Activated CD8-positive, alpha-beta T cell treated with anti-CD3 and anti-CD28 coated beads for 36 hours (primary cell): ENCODE measurements at regions not wholly inside any gene's neighbourhood (a gene's known extent, or its start where the extent isn't known, plus 50 kb on each side); places are given as distances from the start of the nearest gene placed in this dataset.
"Not testable (repeated sequence)": the region's sequence is repeated elsewhere in the genome, so short reads cannot be mapped to it uniquely, and the experiment has no call there.

Experiments used
- ATAC-seq: fragments of 200-7000 bp; cut with Tn5 transposase; one replicate; pipeline ENCODE4 v1.10.0; 2021; ENCODE audit warnings: mild to moderate bottlenecking, moderate library complexity
- CTCF ChIA-PET: fragments of 350-600 bp; sonication (Branson Sonifier 250); formaldehyde crosslinking; loops from one replicate; lab custom pipeline; 2021; ENCODE audit warnings: antibody characterized with exemption; lab: Charles Lee
- POLR2A ChIA-PET: fragments of 350-600 bp; sonication (Branson Sonifier 250); formaldehyde crosslinking; loops from one replicate; lab custom pipeline; 2021; ENCODE audit warnings: antibody characterized with exemption; lab: Charles Lee
- DNase-seq: peaks from one replicate; pipeline ENCODE4 v3.0.0-alpha.2; 2020
- H3K27ac Mint-ChIP-seq: one replicate; pipeline ENCODE4 v1.8.0; 2021; ENCODE audit warnings: mild to moderate bottlenecking, mixed read lengths
- H3K27me3 Mint-ChIP-seq: one replicate; pipeline ENCODE4 v1.8.0; 2021; ENCODE audit warnings: mixed read lengths
- H3K36me3 Mint-ChIP-seq: one replicate; pipeline ENCODE4 v1.8.0; 2021; ENCODE audit warnings: low read depth, mixed read lengths
- H3K4me1 Mint-ChIP-seq: one replicate; pipeline ENCODE4 v1.8.0; 2021; ENCODE audit warnings: low read depth, mixed read lengths
- H3K4me3 Mint-ChIP-seq: one replicate; pipeline ENCODE4 v1.8.0; 2021; ENCODE audit warnings: mild to moderate bottlenecking, moderate library complexity, mixed read lengths
- H3K9me3 Mint-ChIP-seq: one replicate; pipeline ENCODE4 v1.8.0; 2021; ENCODE audit warnings: mixed read lengths
- intact Hi-C: fragments of 100-400 bp; cut with micrococcal nuclease; formaldehyde crosslinking; loops from one replicate; pipeline ENCODE4 v1.10.0; 2022
- TF ChIP-seq, protein P1 (sequence below): fragments of 200-600 bp; IDR thresholded peaks from one replicate; pipeline ENCODE4 v1.8.0; 2022; ENCODE audit warnings: antibody characterized with exemption, mild to moderate bottlenecking

DNA sequence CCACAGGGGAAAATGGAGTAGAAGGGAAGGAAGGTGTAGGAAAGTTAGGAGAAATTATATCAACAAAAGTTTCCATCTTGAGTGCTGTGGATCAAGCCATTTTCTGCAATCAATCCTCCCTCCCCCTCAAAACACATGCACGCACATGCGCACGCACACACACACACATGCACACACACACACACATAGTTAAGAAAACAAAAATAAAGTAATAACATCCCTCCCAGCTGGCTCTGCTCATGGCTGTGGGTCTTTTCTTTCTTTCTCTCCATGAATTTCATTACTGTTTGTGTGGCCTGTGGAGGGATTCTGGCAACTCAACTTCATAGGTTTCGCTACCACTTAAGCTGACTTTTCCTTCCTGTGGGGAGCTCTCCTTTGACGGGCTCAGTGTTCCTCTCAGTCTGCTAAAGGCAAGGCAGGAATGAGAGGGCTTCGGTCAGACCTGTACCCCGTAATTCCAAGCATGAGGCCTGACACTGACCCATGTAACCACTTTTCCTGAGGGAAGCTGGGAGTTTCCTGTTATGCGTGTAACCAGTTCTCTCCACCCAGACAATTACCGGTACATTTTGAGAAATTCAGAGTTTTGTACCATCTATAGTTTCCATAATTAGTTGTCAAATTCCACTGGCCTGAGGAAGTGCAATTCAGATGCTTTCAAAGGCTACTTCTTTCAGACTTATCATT, 79.8 kb downstream of the ZNF92 start:
- DNase-seq (no peak), ATAC-seq (no peak)
- Mint-ChIP-seq H3K4me1 (peaks cover 9% of the 10 kb centered on the region), H3K27me3 (peaks cover 11% of the 10 kb centered on the region), H3K9me3 (no peaks in the 10 kb centered on the region), H3K27ac (no peak overlapping the region), H3K36me3 (no peaks in the 10 kb centered on the region), H3K4me3 (no peak overlapping the region)
- TF ChIP-seq, protein P1, sequence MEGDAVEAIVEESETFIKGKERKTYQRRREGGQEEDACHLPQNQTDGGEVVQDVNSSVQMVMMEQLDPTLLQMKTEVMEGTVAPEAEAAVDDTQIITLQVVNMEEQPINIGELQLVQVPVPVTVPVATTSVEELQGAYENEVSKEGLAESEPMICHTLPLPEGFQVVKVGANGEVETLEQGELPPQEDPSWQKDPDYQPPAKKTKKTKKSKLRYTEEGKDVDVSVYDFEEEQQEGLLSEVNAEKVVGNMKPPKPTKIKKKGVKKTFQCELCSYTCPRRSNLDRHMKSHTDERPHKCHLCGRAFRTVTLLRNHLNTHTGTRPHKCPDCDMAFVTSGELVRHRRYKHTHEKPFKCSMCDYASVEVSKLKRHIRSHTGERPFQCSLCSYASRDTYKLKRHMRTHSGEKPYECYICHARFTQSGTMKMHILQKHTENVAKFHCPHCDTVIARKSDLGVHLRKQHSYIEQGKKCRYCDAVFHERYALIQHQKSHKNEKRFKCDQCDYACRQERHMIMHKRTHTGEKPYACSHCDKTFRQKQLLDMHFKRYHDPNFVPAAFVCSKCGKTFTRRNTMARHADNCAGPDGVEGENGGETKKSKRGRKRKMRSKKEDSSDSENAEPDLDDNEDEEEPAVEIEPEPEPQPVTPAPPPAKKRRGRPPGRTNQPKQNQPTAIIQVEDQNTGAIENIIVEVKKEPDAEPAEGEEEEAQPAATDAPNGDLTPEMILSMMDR, result no peak
- ChIA-PET CTCF (no interaction called here), POLR2A (no interaction called here)
- intact Hi-C loops, result no loop called here

DNA sequence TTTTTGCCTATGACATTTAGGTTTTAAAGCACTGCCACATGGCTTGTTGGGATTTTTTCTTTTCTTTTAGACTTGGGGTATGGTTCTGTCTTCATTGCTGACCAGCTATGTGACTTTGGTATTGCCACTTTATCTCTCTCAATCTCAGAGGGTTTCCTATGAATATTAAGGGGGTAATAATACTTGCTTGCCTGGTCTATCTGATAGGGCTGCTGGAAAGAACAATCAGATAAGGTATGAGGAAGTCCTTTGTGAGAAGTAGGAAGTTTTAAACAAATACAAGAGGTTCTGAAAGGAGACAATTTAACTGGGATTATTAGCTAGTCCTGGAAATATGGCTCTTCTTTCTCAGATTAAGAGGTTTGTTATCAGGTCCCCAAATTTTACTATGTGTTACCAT, 80.8 kb downstream of the ZNF92 start:
- DNase-seq, result no peak
- intact Hi-C loops, result no loop called here
- H3K4me1 Mint-ChIP-seq, result peaks cover 6% of the 10 kb centered on the region
- POLR2A ChIA-PET, result no interaction called here
- peaks cover 11% of the 10 kb centered on the region for H3K27me3 Mint-ChIP-seq
- H3K4me3 Mint-ChIP-seq, result no peak overlapping the region
- TF ChIP-seq, protein P1, result no peak
- ATAC-seq, result no peak
- no peaks in the 10 kb centered on the region for H3K36me3 Mint-ChIP-seq
- CTCF ChIA-PET, result no interaction called here
- H3K27ac Mint-ChIP-seq, result no peak overlapping the region
- H3K9me3 Mint-ChIP-seq, result no peaks in the 10 kb centered on the region

DNA sequence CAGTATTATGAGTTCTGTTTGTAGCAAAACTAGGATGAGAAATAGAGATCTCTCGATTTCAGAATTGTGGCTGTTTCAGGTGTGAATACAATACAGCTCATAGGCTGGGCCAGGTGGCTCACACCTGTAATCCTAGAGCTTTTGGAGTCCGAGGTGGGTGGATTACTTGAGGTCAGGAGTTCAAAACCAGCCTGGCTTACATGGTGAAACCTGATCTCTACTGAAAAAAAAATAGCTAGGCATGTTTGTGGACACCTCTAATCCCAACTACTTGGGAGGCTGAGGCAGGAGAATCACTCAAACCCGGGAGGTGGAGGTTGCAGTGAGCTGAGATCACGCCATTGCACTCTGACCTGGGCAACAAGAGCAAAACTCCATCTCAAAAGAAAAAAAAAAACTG, 81.4 kb downstream of the ZNF92 start:
- H3K36me3 Mint-ChIP-seq, intact Hi-C loops, H3K4me1 Mint-ChIP-seq, CTCF ChIA-PET, ATAC-seq, H3K9me3 Mint-ChIP-seq, H3K27ac Mint-ChIP-seq, DNase-seq, H3K4me3 Mint-ChIP-seq, POLR2A ChIA-PET: not testable (repeated sequence)
- H3K27me3 Mint-ChIP-seq, result peaks cover 11% of the 10 kb centered on the region

DNA sequence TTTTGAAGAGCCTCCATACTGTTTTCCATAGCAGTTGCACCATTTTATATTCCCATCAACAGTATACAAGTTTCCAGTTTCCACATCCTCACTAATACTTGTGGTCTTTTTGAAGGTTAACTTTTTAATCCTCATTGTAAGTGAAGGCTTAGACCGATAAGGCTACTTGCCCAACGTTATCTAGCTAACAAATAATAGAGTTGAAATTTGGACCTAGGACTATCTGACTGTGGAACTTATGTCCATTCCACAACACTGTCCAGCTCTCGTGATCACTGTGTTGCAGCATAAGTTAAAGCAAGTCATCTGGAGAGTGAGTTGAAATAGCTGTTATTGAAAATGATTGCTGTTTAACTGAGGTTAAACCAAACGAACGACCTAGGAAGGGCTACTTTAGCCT, 84.0 kb downstream of the ZNF92 start:
- DNase-seq, result no peak
- POLR2A ChIA-PET, result no interaction called here
- H3K4me1 Mint-ChIP-seq, result no peaks in the 10 kb centered on the region
- H3K27me3 Mint-ChIP-seq, result peaks cover 11% of the 10 kb centered on the region
- no peaks in the 10 kb centered on the region for H3K36me3 Mint-ChIP-seq
- intact Hi-C loops, result no loop called here
- H3K4me3 Mint-ChIP-seq, result no peak overlapping the region
- no peak overlapping the region for H3K27ac Mint-ChIP-seq
- CTCF ChIA-PET, result no interaction called here
- TF ChIP-seq, protein P1, result no peak
- H3K9me3 Mint-ChIP-seq, result no peaks in the 10 kb centered on the region
- no peak for ATAC-seq

DNA sequence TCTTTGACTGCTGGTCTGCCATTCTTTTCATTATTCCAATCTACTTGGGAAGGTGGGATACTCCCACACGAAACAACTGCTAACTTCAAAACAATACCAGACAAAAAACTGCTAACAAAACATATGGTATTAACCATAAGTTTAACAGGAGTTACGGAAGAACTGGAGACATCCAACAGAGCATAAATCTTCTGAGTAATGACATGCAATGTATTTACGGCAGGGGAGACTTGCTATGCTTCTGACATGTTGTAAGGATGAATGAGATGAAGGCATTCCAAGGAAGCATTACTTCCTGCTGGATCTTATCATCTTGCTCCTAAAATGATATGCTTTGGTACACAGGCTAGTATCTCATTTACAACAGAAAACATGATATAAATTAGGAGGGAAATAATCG, 85.8 kb downstream of the ZNF92 start:
- H3K27ac Mint-ChIP-seq, result no peak overlapping the region
- ChIA-PET CTCF (no interaction called here), POLR2A (no interaction called here)
- ATAC-seq (no peak), DNase-seq (no peak)
- H3K27me3 Mint-ChIP-seq, result peaks cover 11% of the 10 kb centered on the region
- TF ChIP-seq, protein P1, result no peak
- H3K36me3 Mint-ChIP-seq, result no peaks in the 10 kb centered on the region
- H3K4me1 Mint-ChIP-seq, result no peaks in the 10 kb centered on the region
- H3K4me3 Mint-ChIP-seq, result no peak overlapping the region
- no peaks in the 10 kb centered on the region for H3K9me3 Mint-ChIP-seq
- intact Hi-C loops, result no loop called here
